Fibroblast of mammary gland (primary cell): ENCODE measurements at regions not wholly inside any gene's neighbourhood (a gene's known extent, or its start where the extent isn't known, plus 50 kb on each side); places are given as distances from the start of the nearest gene placed in this dataset.

Experiments
- DNase-seq: peaks from one replicate; pipeline ENCODE4 v3.0.0-alpha.2; 2010; ENCODE audit warnings: low read depth
- H3K4me3 ChIP-seq: 2 replicates; pipeline ENCODE4 v1.5.1; 2011; ENCODE audit warnings: low read depth, mild to moderate bottlenecking, low read length, moderate library complexity; ENCODE audit not compliant: control insufficient read depth
- TF ChIP-seq, protein P1 (sequence below): conservative IDR thresholded peaks from 2 replicates; pipeline ENCODE4 v1.5.1; 2011; ENCODE audit warnings: low read depth, low read length, inconsistent platforms; ENCODE audit not compliant: control insufficient read depth, insufficient read depth

DNA sequence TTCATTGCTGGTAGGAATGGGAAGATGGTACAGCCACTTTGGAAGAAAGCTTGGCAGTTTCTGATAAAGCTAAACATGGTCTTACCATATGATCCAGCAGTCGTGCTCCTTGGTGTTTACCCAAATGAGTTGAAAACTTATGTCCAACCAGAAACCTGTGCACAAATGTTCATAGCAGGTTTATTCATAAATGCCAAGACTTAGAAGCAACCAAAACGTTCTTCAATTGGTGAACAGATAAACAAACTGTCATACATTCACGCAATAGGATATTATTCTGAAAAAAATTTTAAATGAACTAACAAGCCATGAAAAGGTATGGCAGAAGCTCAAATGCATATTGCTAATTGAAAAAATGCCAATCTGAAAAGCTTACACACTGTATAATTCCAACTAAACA is 117.1 kb downstream of the LINC00237 start:
- H3K4me3 ChIP-seq = no peak overlapping the region
- TF ChIP-seq, protein P1, sequence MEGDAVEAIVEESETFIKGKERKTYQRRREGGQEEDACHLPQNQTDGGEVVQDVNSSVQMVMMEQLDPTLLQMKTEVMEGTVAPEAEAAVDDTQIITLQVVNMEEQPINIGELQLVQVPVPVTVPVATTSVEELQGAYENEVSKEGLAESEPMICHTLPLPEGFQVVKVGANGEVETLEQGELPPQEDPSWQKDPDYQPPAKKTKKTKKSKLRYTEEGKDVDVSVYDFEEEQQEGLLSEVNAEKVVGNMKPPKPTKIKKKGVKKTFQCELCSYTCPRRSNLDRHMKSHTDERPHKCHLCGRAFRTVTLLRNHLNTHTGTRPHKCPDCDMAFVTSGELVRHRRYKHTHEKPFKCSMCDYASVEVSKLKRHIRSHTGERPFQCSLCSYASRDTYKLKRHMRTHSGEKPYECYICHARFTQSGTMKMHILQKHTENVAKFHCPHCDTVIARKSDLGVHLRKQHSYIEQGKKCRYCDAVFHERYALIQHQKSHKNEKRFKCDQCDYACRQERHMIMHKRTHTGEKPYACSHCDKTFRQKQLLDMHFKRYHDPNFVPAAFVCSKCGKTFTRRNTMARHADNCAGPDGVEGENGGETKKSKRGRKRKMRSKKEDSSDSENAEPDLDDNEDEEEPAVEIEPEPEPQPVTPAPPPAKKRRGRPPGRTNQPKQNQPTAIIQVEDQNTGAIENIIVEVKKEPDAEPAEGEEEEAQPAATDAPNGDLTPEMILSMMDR = no peak
- no peak for DNase-seq

DNA sequence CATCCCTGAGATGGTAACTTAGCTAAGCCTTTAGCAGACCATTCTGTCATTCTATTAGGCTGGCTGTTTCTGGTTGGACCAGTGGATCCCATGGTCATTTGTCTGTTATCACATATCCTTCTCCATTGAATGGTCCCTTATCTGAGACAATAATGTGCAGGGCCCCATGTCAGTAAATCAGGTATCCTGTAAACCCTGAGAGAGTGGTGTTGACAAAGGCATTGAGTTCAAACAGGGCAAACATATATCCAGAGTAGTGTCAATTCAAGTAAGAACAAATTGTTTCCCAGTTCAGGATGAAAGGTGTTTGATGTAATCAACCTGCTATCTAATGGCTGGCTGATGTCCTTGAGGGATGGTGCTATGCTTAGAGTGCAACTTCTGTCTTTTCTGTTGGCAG is 126.2 kb downstream of the LINC00237 start:
- DNase-seq = no peak

DNA sequence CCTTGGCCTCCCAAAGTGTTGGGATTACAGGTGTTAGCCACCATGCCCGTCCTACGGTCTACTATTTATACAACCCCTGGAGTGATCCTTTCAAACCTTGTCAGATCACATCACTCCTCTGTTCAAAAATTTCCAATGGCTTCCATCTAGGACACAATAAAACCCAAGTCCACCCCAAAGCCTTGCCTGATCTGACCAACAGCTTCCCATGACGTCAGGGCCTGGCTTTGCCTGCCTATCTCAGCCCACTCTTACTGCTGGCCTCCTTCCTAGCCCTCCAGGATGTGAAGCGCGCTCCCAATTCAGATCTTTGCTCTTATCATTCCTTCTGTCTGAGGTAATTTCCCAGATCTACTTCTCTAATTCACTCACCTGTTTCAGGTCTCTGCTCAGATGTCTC is 128.4 kb downstream of the LINC00237 start:
- no peak for DNase-seq
- TF ChIP-seq, protein P1 = no peak
- no peak overlapping the region for H3K4me3 ChIP-seq

More for the DNA sequence above, 126.2 kb downstream of the LINC00237 start:
- H3K4me3 ChIP-seq = no peak overlapping the region
- TF ChIP-seq, protein P1 = no peak

DNA sequence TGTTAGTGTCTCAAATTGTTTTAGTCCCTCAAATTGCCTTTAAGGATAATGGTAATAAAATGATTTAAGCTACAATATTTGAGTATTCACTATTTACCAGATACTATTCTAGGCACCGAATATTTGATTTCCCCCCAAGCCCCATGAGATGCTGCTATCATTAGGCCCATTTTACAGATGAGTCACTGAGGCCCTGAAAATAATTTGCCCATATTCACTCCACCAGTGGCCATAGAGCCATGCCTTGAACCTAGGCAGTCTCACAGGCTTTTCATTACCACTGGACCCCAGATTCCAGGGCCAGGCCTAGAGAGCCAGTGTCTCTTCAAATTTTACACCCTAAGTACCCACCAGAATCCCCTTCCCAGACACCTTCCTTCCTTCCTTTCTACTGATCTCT is 133.7 kb downstream of the LINC00237 start:
- no peak for DNase-seq
- TF ChIP-seq, protein P1 = no peak
- H3K4me3 ChIP-seq = no peak overlapping the region

DNA sequence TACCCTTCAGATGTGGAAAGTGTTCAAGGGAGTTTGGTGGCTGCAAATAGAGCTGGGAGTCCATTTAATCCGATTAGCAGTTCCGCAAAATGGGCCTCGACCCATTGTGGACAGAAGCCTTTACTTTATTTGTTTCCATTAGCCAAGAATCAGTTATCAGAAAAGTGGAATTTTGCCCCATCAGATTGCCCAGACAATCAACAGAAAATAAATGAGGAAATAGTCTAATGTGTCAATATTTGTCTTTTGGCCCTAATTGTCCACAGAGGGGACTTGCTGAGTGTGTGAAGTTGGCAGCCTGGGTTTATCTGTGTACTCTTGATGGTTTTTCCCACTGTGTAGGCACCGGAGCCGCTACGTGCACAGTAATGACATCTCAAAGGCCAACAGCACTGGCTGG is 134.3 kb downstream of the LINC00237 start:
- no peak overlapping the region for H3K4me3 ChIP-seq
- no peak for DNase-seq
- TF ChIP-seq, protein P1 = no peak

DNA sequence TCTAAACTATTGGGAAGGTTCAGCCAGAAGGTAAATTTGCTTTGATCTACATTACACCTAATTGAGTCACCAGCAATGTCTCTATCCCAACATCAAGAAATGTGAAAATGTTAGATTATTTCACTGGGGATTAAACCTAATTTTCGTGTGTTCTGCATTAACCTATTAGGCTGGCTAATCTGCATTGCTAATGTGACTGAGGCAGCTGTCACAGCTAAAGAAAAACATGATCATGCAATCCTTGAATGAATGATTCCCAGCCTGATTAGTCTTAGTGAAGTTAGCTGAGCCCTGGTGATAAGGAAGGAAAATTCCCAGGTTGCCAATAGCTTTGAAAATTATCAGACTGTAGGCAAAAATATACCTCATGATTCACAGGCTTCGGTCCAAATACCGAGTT is 135.3 kb downstream of the LINC00237 start:
- DNase-seq = no peak
- TF ChIP-seq, protein P1 = no peak
- H3K4me3 ChIP-seq = no peak overlapping the region

DNA sequence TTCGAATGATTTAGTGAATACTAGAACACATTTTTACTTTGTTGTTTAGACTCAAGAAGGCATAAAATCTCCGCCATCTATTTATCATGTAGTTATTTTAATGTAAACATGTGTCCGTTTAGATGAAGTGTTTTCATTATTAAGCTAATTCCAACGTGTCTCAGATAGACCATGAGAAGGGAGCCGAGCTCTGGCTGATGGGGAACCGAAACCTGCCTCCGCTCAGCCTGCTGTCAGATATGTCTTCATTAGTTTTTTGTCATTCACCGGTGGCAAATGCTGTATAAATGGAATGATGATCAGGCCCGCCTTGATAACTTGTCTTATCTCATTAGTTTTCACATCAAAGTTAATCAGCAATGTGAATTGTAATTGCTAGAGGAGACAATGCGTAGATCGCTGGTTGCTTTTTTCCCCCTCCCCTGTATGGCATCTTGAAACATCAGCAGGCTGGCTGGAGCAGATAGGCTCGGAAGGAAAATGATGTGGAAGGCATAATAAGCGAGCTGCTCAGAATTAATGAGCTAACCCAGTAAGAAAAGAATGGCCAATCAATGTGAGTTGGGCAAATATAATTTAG is 136.4 kb downstream of the LINC00237 start:
- H3K4me3 ChIP-seq = no peak overlapping the region
- DNase-seq = no peak
- TF ChIP-seq, protein P1 = no peak
